Progenitor cell of endocrine pancreas (in vitro differentiated cells): ENCODE measurements at regions not wholly inside any gene's neighbourhood (a gene's known extent, or its start where the extent isn't known, plus 50 kb on each side); places are given as distances from the start of the nearest gene placed in this dataset.

Experiments used
- DNase-seq: peaks from one replicate; pipeline ENCODE4 v3.0.0; 2021; ENCODE audit warnings: low spot score; ENCODE audit not compliant: unreplicated experiment
- H3K27ac Mint-ChIP-seq: 2 replicates; pipeline ENCODE4 v1.8.0; 2021; ENCODE audit warnings: mild to moderate bottlenecking, moderate library complexity, mixed read lengths
- H3K27me3 Mint-ChIP-seq: 2 replicates; pipeline ENCODE4 v1.8.0; 2021; ENCODE audit warnings: mixed read lengths
- H3K36me3 Mint-ChIP-seq: 2 replicates; pipeline ENCODE4 v1.8.0; 2022; ENCODE audit warnings: mixed read lengths; ENCODE audit not compliant: insufficient read depth
- H3K4me1 Mint-ChIP-seq: 2 replicates; pipeline ENCODE4 v1.8.0; 2021; ENCODE audit warnings: low read depth, mixed read lengths
- H3K4me3 Mint-ChIP-seq: 2 replicates; pipeline ENCODE4 v1.8.0; 2021; ENCODE audit warnings: low read depth, mild to moderate bottlenecking, moderate library complexity, mixed read lengths
- H3K9me3 Mint-ChIP-seq: 2 replicates; pipeline ENCODE4 v1.8.0; 2021; ENCODE audit warnings: low read depth, mixed read lengths
- CTCF ChIP-seq: fragments of 200-600 bp; sonication (generic); IDR thresholded peaks from one replicate; pipeline ENCODE4 v1.5.0; 2021; ENCODE audit warnings: antibody characterized with exemption, mild to moderate bottlenecking; ENCODE audit not compliant: unreplicated experiment

- H3K9me3 Mint-ChIP-seq, result no peaks in the 10 kb centered on the region
- no peaks in the 10 kb centered on the region for H3K27me3 Mint-ChIP-seq
- TF ChIP-seq CTCF, result no peak
- H3K4me3 Mint-ChIP-seq, result no peak overlapping the region
- no peak overlapping the region for H3K27ac Mint-ChIP-seq
- H3K4me1 Mint-ChIP-seq, result peaks cover 1% of the 10 kb centered on the region
- DNase-seq, result no peak
- no peaks in the 10 kb centered on the region for H3K36me3 Mint-ChIP-seq
Observed at GRCh38 chr3:82137861-82138260, 376.4 kb upstream of the GBE1 start.

GRCh38 chr3:82137050-82137449 is 375.6 kb upstream of the GBE1 start:
- no peaks in the 10 kb centered on the region for H3K27me3 Mint-ChIP-seq
- DNase-seq, result no peak
- no peak for TF ChIP-seq CTCF
- no peak overlapping the region for H3K4me3 Mint-ChIP-seq
- H3K27ac Mint-ChIP-seq, result no peak overlapping the region
- peaks cover 6% of the 10 kb centered on the region for H3K4me1 Mint-ChIP-seq
- no peaks in the 10 kb centered on the region for H3K9me3 Mint-ChIP-seq
- no peaks in the 10 kb centered on the region for H3K36me3 Mint-ChIP-seq

DNA sequence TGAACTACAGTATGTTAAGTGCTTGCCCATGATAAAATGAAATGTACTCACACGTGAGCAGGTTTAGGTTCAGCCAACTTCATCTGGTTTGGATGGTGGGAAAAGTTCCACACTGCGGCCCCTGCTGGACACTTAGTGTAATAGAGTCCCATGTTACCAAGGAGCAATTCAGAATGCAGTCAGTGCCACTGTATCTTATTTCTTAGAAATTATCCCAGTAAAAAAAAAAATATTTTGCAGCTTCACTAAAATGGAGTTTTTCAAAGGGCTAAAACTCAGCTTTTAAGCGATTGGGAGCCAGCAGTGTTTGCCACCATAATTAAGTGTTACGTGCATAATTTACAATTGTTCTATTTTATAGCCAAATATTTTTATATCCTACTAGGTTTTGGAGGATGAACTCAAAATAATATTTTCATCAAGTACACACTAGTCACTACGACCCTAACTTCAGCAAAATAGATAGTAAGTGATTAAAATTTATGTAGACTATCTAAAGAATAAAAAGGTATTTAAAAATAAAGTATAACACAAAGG is 371.7 kb upstream of the GBE1 start:
- H3K9me3 Mint-ChIP-seq, result no peaks in the 10 kb centered on the region
- H3K4me3 Mint-ChIP-seq, result no peak overlapping the region
- peak; percentile 14 for DNase-seq
- H3K4me1 Mint-ChIP-seq, result peaks cover 6% of the 10 kb centered on the region
- peak; percentile 85 for TF ChIP-seq CTCF
- no peaks in the 10 kb centered on the region for H3K27me3 Mint-ChIP-seq
- no peaks in the 10 kb centered on the region for H3K36me3 Mint-ChIP-seq
- H3K27ac Mint-ChIP-seq, result no peak overlapping the region

DNA sequence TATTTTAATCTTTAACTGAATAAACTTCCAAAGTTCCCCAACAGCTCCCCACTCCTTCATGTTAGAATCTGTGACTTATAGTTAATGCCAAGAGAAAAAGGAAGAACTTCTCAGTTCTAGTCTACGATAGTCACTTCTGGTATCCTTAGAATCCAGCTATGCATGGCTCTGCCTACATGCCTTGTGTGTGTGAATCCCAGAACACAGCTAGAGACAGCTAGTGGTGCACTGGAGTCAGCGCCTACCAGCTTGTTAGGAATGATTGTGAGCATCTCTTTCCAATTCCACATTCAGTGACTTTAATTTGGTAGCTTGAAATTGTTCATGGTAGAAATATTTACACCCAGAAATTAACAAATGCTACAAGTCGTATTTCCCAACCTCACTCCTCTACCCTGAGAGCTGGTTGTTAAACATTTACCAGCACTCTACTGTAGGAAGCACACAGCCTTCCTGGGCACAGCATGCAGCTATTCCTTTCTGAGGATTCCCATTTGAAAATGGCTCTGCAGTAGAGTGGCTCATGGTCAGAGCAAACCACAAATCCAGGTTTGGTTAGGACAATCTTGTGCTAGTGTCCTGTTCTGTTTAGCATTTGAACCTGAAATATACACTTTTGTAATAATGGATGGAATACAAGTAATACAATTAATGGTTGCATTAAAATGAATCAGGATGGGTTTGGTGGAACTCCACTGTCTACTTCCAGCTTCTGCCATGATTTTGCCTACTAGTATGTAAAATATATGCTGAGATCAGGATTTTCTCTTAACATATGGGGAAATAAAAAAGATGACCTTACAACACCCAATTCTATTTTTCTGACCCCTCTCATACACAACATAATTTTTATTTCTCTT is 371.0 kb upstream of the GBE1 start:
- Mint-ChIP-seq H3K27me3 (no peaks in the 10 kb centered on the region), H3K4me3 (no peak overlapping the region), H3K4me1 (peaks cover 6% of the 10 kb centered on the region), H3K27ac (no peak overlapping the region), H3K9me3 (no peaks in the 10 kb centered on the region), H3K36me3 (no peaks in the 10 kb centered on the region)
- no peak for TF ChIP-seq CTCF
- no peak for DNase-seq

DNA sequence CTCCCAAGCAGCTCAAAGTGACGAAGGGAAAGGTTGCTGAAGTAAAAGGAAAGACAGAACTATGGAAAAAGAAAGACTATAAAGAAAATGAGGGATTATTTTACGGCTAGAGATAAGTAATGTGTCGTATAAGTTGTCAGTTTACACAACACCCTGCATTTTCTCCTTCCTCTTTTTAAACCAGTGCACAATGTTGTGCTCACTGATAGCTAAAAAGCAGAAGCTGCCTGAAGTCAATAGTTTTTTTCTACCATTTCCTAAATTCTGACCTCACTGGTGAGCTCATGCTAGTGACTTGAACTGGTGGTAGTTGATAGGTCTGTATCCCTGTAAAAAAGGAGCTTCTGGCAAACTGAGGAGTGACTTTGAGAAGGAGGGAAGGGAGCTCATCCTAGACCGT is 368.6 kb upstream of the GBE1 start:
- no peaks in the 10 kb centered on the region for H3K9me3 Mint-ChIP-seq
- H3K36me3 Mint-ChIP-seq, result no peaks in the 10 kb centered on the region
- no peak overlapping the region for H3K4me3 Mint-ChIP-seq
- H3K4me1 Mint-ChIP-seq, result peaks cover 6% of the 10 kb centered on the region
- H3K27me3 Mint-ChIP-seq, result no peaks in the 10 kb centered on the region
- no peak for DNase-seq
- H3K27ac Mint-ChIP-seq, result no peak overlapping the region
- TF ChIP-seq CTCF, result no peak
